A673 (cell line): ENCODE measurements at regions not wholly inside any gene's neighbourhood (a gene's known extent, or its start where the extent isn't known, plus 50 kb on each side); places are given as distances from the start of the nearest gene placed in this dataset.

ENCODE experiments used
- CTCF ChIP-seq: fragments of 300-800, 200-600 bp; sonication (generic); conservative IDR thresholded peaks from 2 replicates; pipeline ENCODE4 v1.5.1; 2017; ENCODE audit warnings: low read depth, mild to moderate bottlenecking, antibody characterized with exemption, low read length, moderate library complexity, mixed read lengths
- EZH2 ChIP-seq: fragments of 200-600 bp; sonication (generic); IDR thresholded peaks from 2 replicates; pipeline ENCODE4 v1.6.1; 2017; ENCODE audit warnings: borderline replicate concordance, low read depth, mild to moderate bottlenecking, mixed read lengths, antibody characterized with exemption, low read length; ENCODE audit not compliant: poor library complexity, severe bottlenecking

DNA sequence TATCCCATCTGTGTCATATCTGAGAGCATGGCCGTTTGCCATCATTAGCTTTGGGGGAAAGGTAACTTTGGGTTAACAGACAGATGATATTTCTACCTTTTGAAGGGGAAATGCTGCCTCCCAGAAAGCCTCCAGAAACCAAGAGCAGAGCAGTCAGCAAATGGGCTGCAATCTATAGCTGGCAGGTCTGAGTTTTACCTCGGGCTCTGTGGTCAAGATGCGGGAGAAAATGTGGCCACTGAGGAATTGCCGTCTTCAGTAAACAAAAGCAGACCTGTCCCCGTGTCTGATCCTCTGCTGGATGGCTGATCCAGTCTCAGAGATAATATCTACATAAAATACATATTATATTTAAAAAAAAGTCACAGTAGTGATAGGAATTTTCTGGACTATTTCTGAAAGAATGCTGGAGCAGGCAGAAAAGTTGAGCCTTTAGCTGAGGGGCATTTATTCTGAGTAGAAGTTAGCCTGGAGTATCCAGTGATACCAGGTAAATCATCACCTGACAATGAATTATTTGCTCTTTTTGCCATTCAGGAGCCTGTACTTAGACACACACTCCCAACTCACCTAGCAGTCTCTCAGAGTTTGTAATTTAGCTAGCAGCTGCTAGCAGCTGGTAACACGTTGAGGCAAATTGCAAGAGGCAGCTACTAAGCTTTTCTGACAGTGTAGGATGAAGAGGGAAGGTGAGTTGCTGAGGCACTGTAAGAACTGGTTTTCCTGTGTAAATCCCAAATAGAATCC is 285.3 kb upstream of the RARB start:
- no peak for TF ChIP-seq CTCF
- TF ChIP-seq EZH2 = no peak
